ENCODE measurements at regions not wholly inside any gene's neighbourhood (a gene's known extent, or its start where the extent isn't known, plus 50 kb on each side); places are given as distances from the start of the nearest gene placed in this dataset.

- CTCF ChIA-PET, result no interaction called here
- ATAC-seq (replicated peaks in 1 of 4), result no peak
- Mint-ChIP-seq H3K4me1 (peaks cover 17 to 19% (median 19%) of the 10 kb centered on the region in 3 donors), H3K4me3 (no peak overlapping the region), H3K27me3 (no peaks in the 10 kb centered on the region), H3K36me3 (no peaks in the 10 kb centered on the region), H3K9me3 (no peaks in the 10 kb centered on the region), H3K27ac (no peak overlapping the region)
- Histone ChIP-seq H3K27ac (ENCODE audit: low read length) (no peak overlapping the region), H3K4me3 (ENCODE audit: control insufficient read depth in 1 of 2, extremely low read depth in 1 of 2, low read length in 1 of 2) (no peak overlapping the region), H3K27me3 (replicated peaks in 1 of 2; ENCODE audit: control insufficient read depth in 2 of 2, extremely low read depth in 1 of 2, insufficient read depth in 2 of 2, low read length in 1 of 2) (no peaks in the 10 kb centered on the region), H3K4me1 (ENCODE audit: control insufficient read depth in 1 of 2, extremely low read depth in 1 of 2, insufficient read depth in 2 of 2, low read length in 2 of 2) (peaks cover 2 to 19% of the 10 kb centered on the region in 2 experiments), H3K36me3 (ENCODE audit: control insufficient read depth in 2 of 2, extremely low read depth in 1 of 2, insufficient read depth in 1 of 2, low read length in 1 of 2) (no peaks in the 10 kb centered on the region), H3K9me3 (no peaks in the 10 kb centered on the region)
- DNase-seq, result no peak
- POLR2A ChIA-PET, result no interaction called here
- 98% methylated on average over 9 of the region's 15 CpGs for WGBS (ENCODE audit: insufficient coverage)
These were observed 147.9 kb upstream of the NCOR2 start for GRCh38 chr12:124715121-124715990.

- no peaks in the 10 kb centered on the region for H3K36me3 Mint-ChIP-seq
- ChIA-PET CTCF (no interaction called here), POLR2A (no interaction called here)
- DNase-seq, result peak in 23 of 35 experiments; percentile 6 to 77 (median 26)
- peaks cover 17 to 19% (median 19%) of the 10 kb centered on the region in 3 donors for H3K4me1 Mint-ChIP-seq
- WGBS (ENCODE audit: insufficient coverage), result 7% methylated on average over 17 of the region's 17 CpGs
- H3K4me3 Mint-ChIP-seq, result peak overlapping the region; percentile 65 to 78 (median 72)
- Histone ChIP-seq H3K4me3 (ENCODE audit: control insufficient read depth in 1 of 2, extremely low read depth in 1 of 2, low read length in 1 of 2) (peak overlapping the region in 1 of 2 donors; percentile 41), H3K9me3 (no peaks in the 10 kb centered on the region), H3K27me3 (replicated peaks in 1 of 2; ENCODE audit: control insufficient read depth in 2 of 2, extremely low read depth in 1 of 2, insufficient read depth in 2 of 2, low read length in 1 of 2) (no peaks in the 10 kb centered on the region), H3K27ac (ENCODE audit: low read length) (peak overlapping the region; percentile 64), H3K36me3 (ENCODE audit: control insufficient read depth in 2 of 2, extremely low read depth in 1 of 2, insufficient read depth in 1 of 2, low read length in 1 of 2) (no peaks in the 10 kb centered on the region), H3K4me1 (ENCODE audit: control insufficient read depth in 1 of 2, extremely low read depth in 1 of 2, insufficient read depth in 2 of 2, low read length in 2 of 2) (peaks cover 2 to 19% of the 10 kb centered on the region in 2 experiments)
- H3K27me3 Mint-ChIP-seq, result no peaks in the 10 kb centered on the region
- ATAC-seq (replicated peaks in 1 of 4), result peak; percentile 85 to 95 (median 92)
- no peaks in the 10 kb centered on the region for H3K9me3 Mint-ChIP-seq
- peak overlapping the region; percentile 77 to 89 for H3K27ac Mint-ChIP-seq
These were observed 146.1 kb upstream of the NCOR2 start for GRCh38 chr12:124713436-124714082.

- WGBS (ENCODE audit: insufficient coverage), result 75% methylated on average over 14 of the region's 14 CpGs
These were observed 145.6 kb upstream of the NCOR2 start for GRCh38 chr12:124713041-124713435.

GRCh38 chr12:124711344-124711743 lies 143.9 kb upstream of the NCOR2 start:
- H3K4me1 Mint-ChIP-seq, result peaks cover 17 to 19% (median 19%) of the 10 kb centered on the region in 3 donors
- Histone ChIP-seq H3K27ac (ENCODE audit: low read length) (no peak overlapping the region), H3K4me3 (ENCODE audit: control insufficient read depth in 1 of 2, extremely low read depth in 1 of 2, low read length in 1 of 2) (no peak overlapping the region), H3K27me3 (replicated peaks in 1 of 2; ENCODE audit: control insufficient read depth in 2 of 2, extremely low read depth in 1 of 2, insufficient read depth in 2 of 2, low read length in 1 of 2) (no peaks in the 10 kb centered on the region), H3K4me1 (ENCODE audit: control insufficient read depth in 1 of 2, extremely low read depth in 1 of 2, insufficient read depth in 2 of 2, low read length in 2 of 2) (peaks cover 2 to 19% of the 10 kb centered on the region in 2 experiments), H3K36me3 (ENCODE audit: control insufficient read depth in 2 of 2, extremely low read depth in 1 of 2, insufficient read depth in 1 of 2, low read length in 1 of 2) (no peaks in the 10 kb centered on the region), H3K9me3 (no peaks in the 10 kb centered on the region)
- no peaks in the 10 kb centered on the region for H3K36me3 Mint-ChIP-seq
- H3K4me3 Mint-ChIP-seq, result no peak overlapping the region
- no peaks in the 10 kb centered on the region for H3K27me3 Mint-ChIP-seq
- CTCF ChIA-PET, result interaction anchor here in 1 of 2 donors (0.6 kb wide), 1 partner anchor 40 kb away, joined by 5 read pairs; no protein-coding TSS in a partner anchor
- ATAC-seq (replicated peaks in 1 of 4) (no peak), DNase-seq (no peak)
- POLR2A ChIA-PET, result interaction anchor here (0.6 to 0.7 kb wide), 3 partner anchors 19 to 243 kb away, joined by 3 to 7 read pairs (median 5); no protein-coding TSS in a partner anchor
- 81% methylated on average over 10 of the region's 11 CpGs for WGBS (ENCODE audit: insufficient coverage)
- H3K9me3 Mint-ChIP-seq, result peaks cover 0 to 3% (median 0%) of the 10 kb centered on the region in 3 donors
- no peak overlapping the region for H3K27ac Mint-ChIP-seq

More at GRCh38 chr12:124713041-124713435, 145.6 kb upstream of the NCOR2 start:
- no peaks in the 10 kb centered on the region for H3K36me3 Mint-ChIP-seq
- peak overlapping the region; percentile 65 to 78 (median 72) for H3K4me3 Mint-ChIP-seq
- H3K9me3 Mint-ChIP-seq, result no peaks in the 10 kb centered on the region
- H3K36me3 ChIP-seq (ENCODE audit: control insufficient read depth in 2 of 2, extremely low read depth in 1 of 2, insufficient read depth in 1 of 2, low read length in 1 of 2), result no peaks in the 10 kb centered on the region
- peak in 2 of 35 experiments; percentile 11 to 38 for DNase-seq
- H3K27me3 ChIP-seq (replicated peaks in 1 of 2; ENCODE audit: control insufficient read depth in 2 of 2, extremely low read depth in 1 of 2, insufficient read depth in 2 of 2, low read length in 1 of 2), result no peaks in the 10 kb centered on the region
- POLR2A ChIA-PET, result no interaction called here
- H3K27me3 Mint-ChIP-seq, result no peaks in the 10 kb centered on the region
- no peaks in the 10 kb centered on the region for H3K9me3 ChIP-seq
- peaks cover 17 to 19% (median 19%) of the 10 kb centered on the region in 3 donors for H3K4me1 Mint-ChIP-seq
- H3K27ac ChIP-seq (ENCODE audit: low read length), result peak overlapping the region; percentile 64
- H3K4me3 ChIP-seq (ENCODE audit: control insufficient read depth in 1 of 2, extremely low read depth in 1 of 2, low read length in 1 of 2), result no peak overlapping the region
- peak overlapping the region; percentile 77 to 89 for H3K27ac Mint-ChIP-seq
- peaks cover 2 to 19% of the 10 kb centered on the region in 2 experiments for H3K4me1 ChIP-seq (ENCODE audit: control insufficient read depth in 1 of 2, extremely low read depth in 1 of 2, insufficient read depth in 2 of 2, low read length in 2 of 2)
- CTCF ChIA-PET, result no interaction called here
- peak in 1 of 4 experiments; percentile 21 for ATAC-seq (replicated peaks in 1 of 4)

GRCh38 chr12:124709722-124710687 lies 142.6 kb upstream of the NCOR2 start:
- CTCF ChIA-PET, result interaction anchor here in 1 of 2 donors (0.5 to 0.6 kb wide), 2 partner anchors 477 to 726 kb away, joined by 3 read pairs; no protein-coding TSS in a partner anchor
- WGBS (ENCODE audit: insufficient coverage), result 100% methylated on average over 3 of the region's 8 CpGs
- peaks cover 0 to 3% (median 0%) of the 10 kb centered on the region in 3 donors for H3K9me3 Mint-ChIP-seq
- H3K4me1 Mint-ChIP-seq, result peaks cover 17 to 19% (median 18%) of the 10 kb centered on the region in 3 donors
- no peak for ATAC-seq (replicated peaks in 1 of 4)
- no peak overlapping the region for H3K4me3 Mint-ChIP-seq
- Histone ChIP-seq H3K4me1 (ENCODE audit: control insufficient read depth in 1 of 2, extremely low read depth in 1 of 2, insufficient read depth in 2 of 2, low read length in 2 of 2) (peaks cover 2 to 19% of the 10 kb centered on the region in 2 experiments), H3K9me3 (no peaks in the 10 kb centered on the region), H3K27ac (ENCODE audit: low read length) (no peak overlapping the region), H3K27me3 (replicated peaks in 1 of 2; ENCODE audit: control insufficient read depth in 2 of 2, extremely low read depth in 1 of 2, insufficient read depth in 2 of 2, low read length in 1 of 2) (no peaks in the 10 kb centered on the region), H3K4me3 (ENCODE audit: control insufficient read depth in 1 of 2, extremely low read depth in 1 of 2, low read length in 1 of 2) (no peak overlapping the region), H3K36me3 (ENCODE audit: control insufficient read depth in 2 of 2, extremely low read depth in 1 of 2, insufficient read depth in 1 of 2, low read length in 1 of 2) (no peaks in the 10 kb centered on the region)
- no peaks in the 10 kb centered on the region for H3K36me3 Mint-ChIP-seq
- POLR2A ChIA-PET, result interaction anchor here in 1 of 2 donors (0.9 kb wide), 1 partner anchor 67 kb away, joined by 3 read pairs; no protein-coding TSS in a partner anchor
- H3K27me3 Mint-ChIP-seq, result no peaks in the 10 kb centered on the region
- DNase-seq, result no peak
- H3K27ac Mint-ChIP-seq, result no peak overlapping the region
